ENCODE measurements at regions not wholly inside any gene's neighbourhood (a gene's known extent, or its start where the extent isn't known, plus 50 kb on each side); places are given as distances from the start of the nearest gene placed in this dataset.
"Not testable (repeated sequence)": the region's sequence is repeated elsewhere in the genome, so short reads cannot be mapped to it uniquely, and the experiment has no call there.

DNA sequence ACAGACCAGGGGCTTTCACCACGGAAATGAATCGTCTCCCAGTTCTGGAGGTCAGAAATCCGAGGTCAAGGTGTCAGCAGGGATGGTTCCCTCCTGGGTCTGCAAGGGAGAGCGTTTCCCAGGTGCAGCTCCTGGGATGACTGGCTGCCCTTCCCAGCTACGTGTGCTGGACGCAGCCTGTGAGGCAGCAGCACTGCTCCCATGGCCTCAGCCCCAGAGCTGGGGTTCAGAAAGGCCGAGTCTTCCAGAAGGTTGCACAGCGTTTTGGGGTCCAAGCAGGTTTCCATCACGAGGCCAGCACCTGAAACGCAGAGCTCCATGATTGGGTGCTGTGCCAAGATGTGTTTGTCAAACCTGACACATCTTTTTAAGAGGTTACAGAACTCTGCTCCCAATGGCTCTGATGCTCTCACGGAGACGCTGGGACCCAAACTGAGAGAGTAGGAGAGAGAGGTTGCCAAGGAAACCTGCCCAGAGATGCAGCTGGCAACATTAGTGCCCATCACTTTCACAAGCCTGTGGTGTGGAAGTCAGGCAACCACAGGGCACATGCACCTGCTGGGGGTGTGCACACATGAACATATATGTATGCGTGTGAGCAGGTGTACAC is 65.8 kb upstream of the LRPAP1 start:
- not testable (repeated sequence) for TF ChIP-seq CTCF (IDR thresholded peaks at IDR 0.05; ENCODE audit: poor library complexity, severe bottlenecking); RAD21 (conservative IDR thresholded peaks at IDR 0.05); POLR2AphosphoS5 (IDR thresholded peaks at IDR 0.05); EZH2 (IDR thresholded peaks at IDR 0.05; ENCODE audit: borderline replicate concordance, insufficient read depth, low read length, poor library complexity, severe bottlenecking); MXI1 (conservative IDR thresholded peaks at IDR 0.05; ENCODE audit: poor library complexity, severe bottlenecking); REST (IDR thresholded peaks at IDR 0.05; ENCODE audit: borderline replicate concordance); EP300 (conservative IDR thresholded peaks at IDR 0.05; ENCODE audit: poor library complexity, severe bottlenecking); SMC3 (conservative IDR thresholded peaks at IDR 0.05; ENCODE audit: poor library complexity); TAF1 (IDR thresholded peaks at IDR 0.05; ENCODE audit: low read depth)

Measured in neural cell (in vitro differentiated cells).